ENCODE measurements at regions not wholly inside any gene's neighbourhood (a gene's known extent, or its start where the extent isn't known, plus 50 kb on each side); places are given as distances from the start of the nearest gene placed in this dataset.

DNA sequence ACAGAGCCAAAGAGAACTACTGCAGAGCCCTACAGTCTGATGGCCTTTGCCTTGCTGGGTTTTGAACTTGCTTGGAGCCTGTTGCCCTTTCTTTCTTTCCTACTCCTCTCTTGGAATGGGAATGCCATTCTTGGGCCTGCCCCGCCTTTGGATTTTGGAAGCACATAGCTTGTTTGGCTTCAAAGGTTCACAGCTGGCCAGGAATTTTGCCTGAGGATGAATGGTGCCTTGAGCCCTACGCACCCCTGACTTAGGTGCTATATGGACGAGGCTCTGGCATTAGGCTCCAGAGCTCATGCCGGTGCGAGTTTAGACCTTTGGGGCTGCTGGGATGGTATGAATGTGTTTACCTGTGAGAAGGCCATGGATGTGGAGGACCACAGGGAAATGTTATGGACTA lies 663.3 kb upstream of the HS6ST1 start:
- DNase-seq (ENCODE audit: low read depth) = no peak
- TF ChIP-seq, protein P1, sequence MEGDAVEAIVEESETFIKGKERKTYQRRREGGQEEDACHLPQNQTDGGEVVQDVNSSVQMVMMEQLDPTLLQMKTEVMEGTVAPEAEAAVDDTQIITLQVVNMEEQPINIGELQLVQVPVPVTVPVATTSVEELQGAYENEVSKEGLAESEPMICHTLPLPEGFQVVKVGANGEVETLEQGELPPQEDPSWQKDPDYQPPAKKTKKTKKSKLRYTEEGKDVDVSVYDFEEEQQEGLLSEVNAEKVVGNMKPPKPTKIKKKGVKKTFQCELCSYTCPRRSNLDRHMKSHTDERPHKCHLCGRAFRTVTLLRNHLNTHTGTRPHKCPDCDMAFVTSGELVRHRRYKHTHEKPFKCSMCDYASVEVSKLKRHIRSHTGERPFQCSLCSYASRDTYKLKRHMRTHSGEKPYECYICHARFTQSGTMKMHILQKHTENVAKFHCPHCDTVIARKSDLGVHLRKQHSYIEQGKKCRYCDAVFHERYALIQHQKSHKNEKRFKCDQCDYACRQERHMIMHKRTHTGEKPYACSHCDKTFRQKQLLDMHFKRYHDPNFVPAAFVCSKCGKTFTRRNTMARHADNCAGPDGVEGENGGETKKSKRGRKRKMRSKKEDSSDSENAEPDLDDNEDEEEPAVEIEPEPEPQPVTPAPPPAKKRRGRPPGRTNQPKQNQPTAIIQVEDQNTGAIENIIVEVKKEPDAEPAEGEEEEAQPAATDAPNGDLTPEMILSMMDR (conservative IDR thresholded peaks at IDR 0.05; ENCODE audit: low read depth, low read length) = no peak
- no peak overlapping the region for H3K4me3 ChIP-seq (ENCODE audit: low read depth, low read length)

DNA sequence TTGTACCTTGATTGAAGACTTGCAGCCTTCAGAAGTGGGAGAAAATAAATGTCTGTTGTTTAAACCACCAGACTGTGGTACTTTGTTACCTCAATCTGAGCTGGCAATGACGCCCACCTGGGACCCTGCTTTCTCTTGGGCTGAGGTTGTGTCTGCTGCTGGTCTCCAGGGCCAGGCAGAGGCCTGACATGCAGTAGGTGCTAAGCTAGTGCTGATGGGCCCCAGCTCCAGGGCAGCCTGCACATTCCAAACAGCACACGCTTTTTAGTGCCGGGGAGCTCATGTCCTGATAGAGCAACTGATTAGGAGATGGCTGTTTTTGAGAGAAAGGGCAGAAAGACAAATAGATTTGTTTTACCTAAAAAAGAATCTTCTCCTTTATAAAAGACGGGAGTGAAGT lies 664.0 kb upstream of the HS6ST1 start:
- DNase-seq (ENCODE audit: low read depth) = no peak
- no peak overlapping the region for H3K4me3 ChIP-seq (ENCODE audit: low read depth, low read length)
- TF ChIP-seq, protein P1 (conservative IDR thresholded peaks at IDR 0.05; ENCODE audit: low read depth, low read length) = no peak

DNA sequence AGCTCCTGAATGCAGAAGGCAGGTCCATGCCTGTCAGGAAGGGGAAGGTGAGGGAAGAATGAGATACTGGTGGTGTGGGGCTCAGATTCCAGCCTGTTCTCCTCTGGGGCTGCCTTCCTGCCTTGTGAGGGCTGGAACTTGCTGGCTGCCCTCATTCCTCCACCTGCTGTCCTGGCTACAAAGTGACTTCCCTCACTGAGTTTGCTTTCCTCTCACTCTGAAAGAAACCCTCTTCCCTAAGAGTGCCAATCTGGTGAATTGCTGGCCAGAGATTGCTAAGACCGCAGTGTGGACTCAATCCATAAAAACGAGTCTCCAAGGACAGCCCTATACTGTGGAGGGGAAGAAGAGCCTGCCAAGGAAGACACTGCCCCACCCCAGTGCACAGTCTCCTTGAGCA lies 664.4 kb upstream of the HS6ST1 start:
- TF ChIP-seq, protein P1 (conservative IDR thresholded peaks at IDR 0.05; ENCODE audit: low read depth, low read length) = no peak
- no peak for DNase-seq (ENCODE audit: low read depth)
- no peak overlapping the region for H3K4me3 ChIP-seq (ENCODE audit: low read depth, low read length)

DNA sequence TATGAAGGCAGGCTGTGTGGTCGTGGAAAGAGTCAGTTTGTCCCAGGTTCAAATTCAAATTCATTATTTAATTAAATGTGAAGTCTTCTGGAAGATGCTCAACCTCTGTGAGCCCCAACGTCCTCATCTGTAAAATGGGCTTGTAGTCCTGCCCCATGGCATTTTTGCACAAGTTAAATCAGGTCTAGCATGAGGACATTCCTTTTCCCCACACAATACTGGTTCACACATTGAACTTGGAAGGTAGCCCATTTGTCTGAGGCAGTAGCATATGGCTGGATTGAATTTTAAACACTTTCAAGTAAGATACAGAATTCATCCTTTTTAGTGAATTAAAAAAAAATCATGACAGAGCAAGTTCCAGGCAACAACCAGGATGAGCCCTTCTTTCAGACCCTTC lies 665.4 kb upstream of the HS6ST1 start:
- no peak for DNase-seq (ENCODE audit: low read depth)
- TF ChIP-seq, protein P1 (conservative IDR thresholded peaks at IDR 0.05; ENCODE audit: low read depth, low read length) = no peak
- H3K4me3 ChIP-seq (ENCODE audit: low read depth, low read length) = no peak overlapping the region

DNA sequence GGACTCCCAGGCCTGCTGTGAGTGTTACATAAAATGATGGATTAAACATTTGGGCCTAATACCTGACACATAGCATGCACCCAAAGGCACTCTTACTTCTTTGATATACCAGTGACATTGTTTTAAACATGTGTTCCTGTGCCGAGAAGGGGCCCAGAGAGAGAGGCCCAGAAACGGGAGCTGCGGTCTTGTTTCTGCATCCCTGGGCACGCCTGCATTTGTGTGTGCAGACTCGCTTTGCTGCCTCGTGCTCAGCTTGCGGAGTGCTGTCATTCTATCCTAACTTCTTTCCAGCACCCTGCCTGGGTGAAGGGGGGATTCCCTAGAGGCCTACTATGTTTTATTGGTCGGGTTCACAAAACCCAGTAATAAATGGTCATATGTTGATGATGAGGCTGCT lies 666.2 kb upstream of the HS6ST1 start:
- no peak overlapping the region for H3K4me3 ChIP-seq (ENCODE audit: low read depth, low read length)
- DNase-seq (ENCODE audit: low read depth) = no peak
- TF ChIP-seq, protein P1 (conservative IDR thresholded peaks at IDR 0.05; ENCODE audit: low read depth, low read length) = no peak

DNA sequence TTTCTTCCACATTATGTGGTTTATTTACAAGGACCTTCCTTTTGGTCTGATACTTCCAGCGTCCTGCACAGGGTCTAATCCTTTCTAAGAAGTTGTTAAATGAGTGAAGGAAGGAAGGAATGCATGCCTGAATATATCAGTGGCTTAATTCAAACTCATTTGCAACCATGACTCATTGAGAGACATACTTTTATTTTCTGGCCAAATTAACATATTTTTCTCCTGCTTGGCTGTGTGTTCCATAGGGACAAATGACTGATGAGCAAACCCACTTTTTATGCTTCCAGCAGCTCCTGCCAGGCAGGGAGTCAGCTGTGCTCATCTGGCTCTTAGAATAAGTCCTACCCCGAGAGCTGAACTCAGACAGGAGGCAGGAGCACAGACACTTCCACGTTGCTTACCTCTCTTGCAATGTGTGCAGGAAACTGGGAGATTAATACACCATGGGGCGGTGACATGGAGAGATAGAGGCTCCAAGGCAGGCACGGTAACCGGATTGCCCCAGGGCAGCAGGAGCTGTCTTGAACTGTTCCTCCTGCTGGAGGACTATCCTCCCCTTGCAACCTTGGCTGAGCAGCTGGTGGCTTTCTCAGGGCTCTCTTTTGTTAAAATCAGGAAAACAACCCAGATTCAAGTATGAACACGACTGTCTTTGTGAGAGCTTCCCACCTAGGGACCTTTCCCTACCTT lies 667.5 kb upstream of the HS6ST1 start:
- no peak overlapping the region for H3K4me3 ChIP-seq (ENCODE audit: low read depth, low read length)
- TF ChIP-seq, protein P1 (conservative IDR thresholded peaks at IDR 0.05; ENCODE audit: low read depth, low read length) = no peak
- DNase-seq (ENCODE audit: low read depth) = no peak

DNA sequence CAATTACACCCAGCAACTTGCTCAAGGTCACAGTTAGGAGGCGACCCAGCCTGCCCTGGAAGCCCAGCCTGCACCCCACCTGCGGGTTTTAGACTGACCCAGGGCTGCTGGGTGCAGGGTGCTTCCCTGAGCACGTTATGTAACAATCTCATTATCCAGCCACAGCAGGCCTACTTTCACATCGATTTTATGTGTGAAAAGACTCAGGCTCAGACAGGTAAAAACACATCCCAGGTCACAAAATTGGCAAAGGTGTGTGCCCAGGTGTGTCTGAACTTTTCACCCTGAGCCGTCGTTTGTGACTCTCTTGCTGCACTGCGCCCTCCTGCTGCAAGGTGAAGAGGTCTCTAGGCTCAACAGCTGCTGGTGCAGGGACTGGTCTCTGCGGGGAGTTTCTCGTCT lies 668.2 kb upstream of the HS6ST1 start:
- TF ChIP-seq, protein P1 (conservative IDR thresholded peaks at IDR 0.05; ENCODE audit: low read depth, low read length) = no peak
- DNase-seq (ENCODE audit: low read depth) = no peak
- H3K4me3 ChIP-seq (ENCODE audit: low read depth, low read length) = no peak overlapping the region
